Activated CD4-positive, CD25-positive, alpha-beta regulatory T cell treated with anti-CD3 and anti-CD28 coated beads, Interleukin-2, amount 50 U/mL, for 72 hours (primary cell): ENCODE measurements at regions not wholly inside any gene's neighbourhood (a gene's known extent, or its start where the extent isn't known, plus 50 kb on each side); places are given as distances from the start of the nearest gene placed in this dataset.

Experiments
- DNase-seq: peaks from one replicate; pipeline ENCODE4 v3.0.0; 2021

DNA sequence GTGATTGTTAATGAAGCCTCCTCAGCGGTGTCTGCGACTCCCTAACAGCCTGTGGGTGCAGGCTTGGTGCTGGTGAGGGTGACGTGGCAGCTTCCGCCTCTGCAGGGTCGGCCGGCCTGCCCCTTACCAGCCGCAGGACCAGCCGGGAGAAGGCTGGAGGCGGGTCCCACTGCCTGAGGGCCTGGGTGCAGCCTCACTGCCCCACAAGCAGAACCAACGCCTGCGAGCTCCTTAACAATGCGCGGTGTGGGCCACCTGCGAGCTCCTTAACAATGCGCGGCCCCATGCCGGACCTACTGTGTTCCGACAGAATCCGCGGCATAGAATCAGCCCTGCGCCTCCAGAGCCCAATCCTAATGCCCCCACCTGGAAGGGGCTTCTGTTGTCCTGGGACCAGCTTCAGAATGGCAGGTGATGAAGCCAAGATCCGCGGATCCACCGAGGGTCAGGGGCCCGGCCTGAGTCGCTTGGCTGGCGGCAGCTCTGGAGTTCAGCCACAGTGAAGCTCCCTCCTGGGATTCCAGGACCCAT is 54.4 kb upstream of the AJAP1 start:
- DNase-seq = no peak

DNA sequence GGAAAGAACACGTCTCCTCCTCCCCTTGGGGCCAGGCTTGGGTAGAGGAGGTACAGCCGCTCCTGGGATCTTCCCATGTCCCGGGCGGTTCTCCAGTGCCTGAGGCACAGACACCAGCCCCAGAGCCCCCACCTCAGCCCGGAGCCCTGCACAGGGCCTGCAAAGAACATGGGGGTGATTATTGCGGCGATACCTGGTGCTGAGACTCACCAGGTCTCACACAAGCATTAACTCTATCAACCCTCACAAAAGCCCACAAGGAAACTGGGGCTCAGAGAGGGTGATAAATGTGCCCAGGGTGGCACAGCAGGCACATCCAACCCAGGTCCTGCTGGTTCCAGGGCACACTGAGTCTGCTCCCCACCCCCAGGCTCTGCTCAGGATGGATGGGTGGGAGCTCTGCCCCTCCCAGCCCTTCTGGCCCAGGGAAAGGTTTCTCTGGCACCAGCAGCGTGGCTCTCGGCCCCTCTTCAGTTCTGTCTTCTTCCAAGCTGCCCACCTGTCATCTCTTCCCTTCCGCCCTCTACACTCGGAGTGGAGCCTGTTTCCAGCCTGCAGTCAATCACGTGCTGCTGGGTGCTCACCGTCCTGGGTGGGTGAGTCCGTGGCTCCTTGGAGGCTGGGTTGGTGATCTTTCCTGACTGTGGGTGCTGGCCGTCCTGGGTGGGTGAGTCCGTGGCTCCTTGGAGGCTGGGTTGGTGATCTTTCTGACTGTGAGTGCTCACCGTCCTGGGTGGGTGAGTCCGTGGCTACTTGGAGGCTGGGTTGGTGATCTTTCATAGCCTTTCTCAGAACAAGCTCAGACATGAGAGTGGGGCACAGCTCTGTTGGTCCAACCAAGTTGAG is 53.6 kb upstream of the AJAP1 start:
- DNase-seq = no peak

DNA sequence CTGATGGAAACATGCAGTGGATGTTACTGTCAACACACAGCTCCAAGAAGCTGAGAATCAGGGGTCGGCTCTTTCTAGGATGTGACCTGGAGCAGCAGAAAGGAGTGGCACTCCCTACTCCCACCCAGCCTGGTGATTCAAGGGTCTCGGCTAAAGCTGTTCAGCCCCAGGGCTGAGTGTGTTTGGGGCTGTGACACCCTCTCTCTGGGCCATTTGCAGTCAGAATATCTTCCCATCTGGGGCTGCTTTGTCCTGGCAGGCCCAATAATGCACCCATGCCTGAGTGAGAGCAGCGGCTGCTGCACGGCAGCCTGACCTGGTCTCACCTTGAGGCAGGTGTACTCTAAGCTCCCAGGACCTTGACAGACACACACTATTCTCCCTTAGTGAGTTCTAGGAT is 52.5 kb upstream of the AJAP1 start:
- DNase-seq = no peak

- DNase-seq = no peak
These were observed 51.7 kb upstream of the AJAP1 start for GRCh38 chr1:4602462-4603294.

DNA sequence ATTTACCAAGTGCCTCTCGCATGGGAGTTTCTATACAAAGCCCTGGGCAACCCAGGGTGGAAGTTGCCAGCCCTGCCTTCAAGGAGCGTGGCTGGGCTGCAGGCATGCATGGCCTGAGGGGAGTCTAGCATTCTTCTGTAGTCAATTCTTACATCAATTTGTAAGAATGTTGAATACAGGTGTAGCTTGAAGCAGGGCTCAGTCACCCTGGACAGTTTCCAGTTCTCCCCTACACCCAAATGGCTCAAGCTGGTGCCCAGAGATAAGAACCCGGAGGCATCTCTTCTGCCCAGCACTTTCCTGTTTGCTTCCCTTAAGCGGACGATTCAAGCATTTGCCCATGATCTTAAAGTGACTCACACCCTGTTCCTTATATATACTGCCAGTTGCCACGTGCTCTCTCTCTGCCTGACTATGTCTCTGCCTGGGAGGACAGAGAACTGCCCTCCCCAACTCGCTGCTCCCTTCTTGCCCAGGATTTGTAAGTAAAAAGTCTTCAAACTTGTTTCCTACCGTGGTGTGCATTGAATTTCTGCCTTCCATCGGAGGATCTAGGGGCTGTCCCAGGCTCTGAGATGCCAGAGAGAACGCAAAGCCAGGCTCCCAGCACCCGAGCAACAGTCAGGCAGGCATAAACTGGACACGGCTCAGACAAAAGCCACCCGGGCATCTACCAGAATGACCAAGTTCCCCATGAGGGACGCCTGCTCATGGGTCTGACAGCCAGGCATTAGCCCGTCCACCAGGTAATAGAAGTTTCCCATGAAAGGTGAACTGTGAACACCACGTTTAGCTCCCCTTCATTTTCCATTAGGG is 50.9 kb upstream of the AJAP1 start:
- no peak for DNase-seq
